HepG2 (cell line): ENCODE measurements at regions not wholly inside any gene's neighbourhood (a gene's known extent, or its start where the extent isn't known, plus 50 kb on each side); places are given as distances from the start of the nearest gene placed in this dataset.

ENCODE experiments used
- DNMT1 ChIP-seq: sonication (generic); formaldehyde crosslinking; IDR thresholded peaks from 2 replicates; pipeline ENCODE4 v1.5.1; 2020; ENCODE audit warnings: mild to moderate bottlenecking, missing genetic modification reagents
- TF ChIP-seq, protein P1 (sequence below): sonication (generic); formaldehyde crosslinking; IDR thresholded peaks from 2 replicates; pipeline ENCODE4 v1.5.0; 2020; ENCODE audit warnings: mild to moderate bottlenecking, missing genetic modification reagents, borderline replicate concordance
- TF ChIP-seq, protein P2 (sequence below): fragments of 450-650 bp; IDR thresholded peaks from 2 replicates; pipeline ENCODE4 v1.6.1; 2017; ENCODE audit warnings: mild to moderate bottlenecking

DNA sequence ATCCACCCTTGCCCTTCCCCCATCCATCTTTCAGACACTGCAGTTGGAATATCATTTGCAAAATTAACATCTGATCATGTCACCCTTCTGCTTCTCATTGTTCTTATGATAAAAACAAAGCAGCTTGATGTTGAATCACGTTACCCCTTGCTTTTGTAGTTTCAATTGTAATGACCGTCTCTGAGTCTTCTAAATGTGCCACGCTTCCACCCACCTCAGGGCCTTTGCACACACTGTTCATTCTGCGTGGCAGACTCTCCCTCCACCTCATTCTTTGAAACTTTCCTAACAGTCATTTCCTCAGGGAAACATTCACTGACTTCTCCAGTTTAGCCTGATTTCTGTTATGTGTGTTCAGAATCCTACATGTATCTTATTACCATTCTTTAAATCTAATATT, 143.6 kb upstream of the LMO4 start (continued):
- TF ChIP-seq, protein P1, sequence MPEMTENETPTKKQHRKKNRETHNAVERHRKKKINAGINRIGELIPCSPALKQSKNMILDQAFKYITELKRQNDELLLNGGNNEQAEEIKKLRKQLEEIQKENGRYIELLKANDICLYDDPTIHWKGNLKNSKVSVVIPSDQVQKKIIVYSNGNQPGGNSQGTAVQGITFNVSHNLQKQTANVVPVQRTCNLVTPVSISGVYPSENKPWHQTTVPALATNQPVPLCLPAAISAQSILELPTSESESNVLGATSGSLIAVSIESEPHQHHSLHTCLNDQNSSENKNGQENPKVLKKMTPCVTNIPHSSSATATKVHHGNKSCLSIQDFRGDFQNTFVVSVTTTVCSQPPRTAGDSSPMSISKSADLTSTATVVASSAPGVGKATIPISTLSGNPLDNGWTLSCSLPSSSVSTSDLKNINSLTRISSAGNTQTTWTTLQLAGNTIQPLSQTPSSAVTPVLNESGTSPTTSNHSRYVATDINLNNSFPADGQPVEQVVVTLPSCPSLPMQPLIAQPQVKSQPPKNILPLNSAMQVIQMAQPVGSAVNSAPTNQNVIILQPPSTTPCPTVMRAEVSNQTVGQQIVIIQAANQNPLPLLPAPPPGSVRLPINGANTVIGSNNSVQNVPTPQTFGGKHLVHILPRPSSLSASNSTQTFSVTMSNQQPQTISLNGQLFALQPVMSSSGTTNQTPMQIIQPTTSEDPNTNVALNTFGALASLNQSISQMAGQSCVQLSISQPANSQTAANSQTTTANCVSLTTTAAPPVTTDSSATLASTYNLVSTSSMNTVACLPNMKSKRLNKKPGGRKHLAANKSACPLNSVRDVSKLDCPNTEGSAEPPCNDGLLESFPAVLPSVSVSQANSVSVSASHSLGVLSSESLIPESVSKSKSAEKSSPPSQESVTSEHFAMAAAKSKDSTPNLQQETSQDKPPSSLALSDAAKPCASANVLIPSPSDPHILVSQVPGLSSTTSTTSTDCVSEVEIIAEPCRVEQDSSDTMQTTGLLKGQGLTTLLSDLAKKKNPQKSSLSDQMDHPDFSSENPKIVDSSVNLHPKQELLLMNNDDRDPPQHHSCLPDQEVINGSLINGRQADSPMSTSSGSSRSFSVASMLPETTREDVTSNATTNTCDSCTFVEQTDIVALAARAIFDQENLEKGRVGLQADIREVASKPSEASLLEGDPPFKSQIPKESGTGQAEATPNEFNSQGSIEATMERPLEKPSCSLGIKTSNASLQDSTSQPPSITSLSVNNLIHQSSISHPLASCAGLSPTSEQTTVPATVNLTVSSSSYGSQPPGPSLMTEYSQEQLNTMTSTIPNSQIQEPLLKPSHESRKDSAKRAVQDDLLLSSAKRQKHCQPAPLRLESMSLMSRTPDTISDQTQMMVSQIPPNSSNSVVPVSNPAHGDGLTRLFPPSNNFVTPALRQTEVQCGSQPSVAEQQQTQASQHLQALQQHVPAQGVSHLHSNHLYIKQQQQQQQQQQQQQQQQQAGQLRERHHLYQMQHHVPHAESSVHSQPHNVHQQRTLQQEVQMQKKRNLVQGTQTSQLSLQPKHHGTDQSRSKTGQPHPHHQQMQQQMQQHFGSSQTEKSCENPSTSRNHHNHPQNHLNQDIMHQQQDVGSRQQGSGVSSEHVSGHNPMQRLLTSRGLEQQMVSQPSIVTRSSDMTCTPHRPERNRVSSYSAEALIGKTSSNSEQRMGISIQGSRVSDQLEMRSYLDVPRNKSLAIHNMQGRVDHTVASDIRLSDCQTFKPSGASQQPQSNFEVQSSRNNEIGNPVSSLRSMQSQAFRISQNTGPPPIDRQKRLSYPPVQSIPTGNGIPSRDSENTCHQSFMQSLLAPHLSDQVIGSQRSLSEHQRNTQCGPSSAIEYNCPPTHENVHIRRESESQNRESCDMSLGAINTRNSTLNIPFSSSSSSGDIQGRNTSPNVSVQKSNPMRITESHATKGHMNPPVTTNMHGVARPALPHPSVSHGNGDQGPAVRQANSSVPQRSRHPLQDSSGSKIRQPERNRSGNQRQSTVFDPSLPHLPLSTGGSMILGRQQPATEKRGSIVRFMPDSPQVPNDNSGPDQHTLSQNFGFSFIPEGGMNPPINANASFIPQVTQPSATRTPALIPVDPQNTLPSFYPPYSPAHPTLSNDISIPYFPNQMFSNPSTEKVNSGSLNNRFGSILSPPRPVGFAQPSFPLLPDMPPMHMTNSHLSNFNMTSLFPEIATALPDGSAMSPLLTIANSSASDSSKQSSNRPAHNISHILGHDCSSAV = no peak
- TF ChIP-seq, protein P2, sequence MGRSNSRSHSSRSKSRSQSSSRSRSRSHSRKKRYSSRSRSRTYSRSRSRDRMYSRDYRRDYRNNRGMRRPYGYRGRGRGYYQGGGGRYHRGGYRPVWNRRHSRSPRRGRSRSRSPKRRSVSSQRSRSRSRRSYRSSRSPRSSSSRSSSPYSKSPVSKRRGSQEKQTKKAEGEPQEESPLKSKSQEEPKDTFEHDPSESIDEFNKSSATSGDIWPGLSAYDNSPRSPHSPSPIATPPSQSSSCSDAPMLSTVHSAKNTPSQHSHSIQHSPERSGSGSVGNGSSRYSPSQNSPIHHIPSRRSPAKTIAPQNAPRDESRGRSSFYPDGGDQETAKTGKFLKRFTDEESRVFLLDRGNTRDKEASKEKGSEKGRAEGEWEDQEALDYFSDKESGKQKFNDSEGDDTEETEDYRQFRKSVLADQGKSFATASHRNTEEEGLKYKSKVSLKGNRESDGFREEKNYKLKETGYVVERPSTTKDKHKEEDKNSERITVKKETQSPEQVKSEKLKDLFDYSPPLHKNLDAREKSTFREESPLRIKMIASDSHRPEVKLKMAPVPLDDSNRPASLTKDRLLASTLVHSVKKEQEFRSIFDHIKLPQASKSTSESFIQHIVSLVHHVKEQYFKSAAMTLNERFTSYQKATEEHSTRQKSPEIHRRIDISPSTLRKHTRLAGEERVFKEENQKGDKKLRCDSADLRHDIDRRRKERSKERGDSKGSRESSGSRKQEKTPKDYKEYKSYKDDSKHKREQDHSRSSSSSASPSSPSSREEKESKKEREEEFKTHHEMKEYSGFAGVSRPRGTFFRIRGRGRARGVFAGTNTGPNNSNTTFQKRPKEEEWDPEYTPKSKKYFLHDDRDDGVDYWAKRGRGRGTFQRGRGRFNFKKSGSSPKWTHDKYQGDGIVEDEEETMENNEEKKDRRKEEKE = no peak
- no peak for TF ChIP-seq DNMT1
